ENCODE measurements at regions not wholly inside any gene's neighbourhood (a gene's known extent, or its start where the extent isn't known, plus 50 kb on each side); places are given as distances from the start of the nearest gene placed in this dataset.

- no peak for TF ChIP-seq CTCF (IDR thresholded peaks at IDR 0.05)
- no peak for TF ChIP-seq ATOH8 (CRISPR knock-in tag; IDR thresholded peaks at IDR 0.05; ENCODE audit: low read depth)
- TF ChIP-seq CBX8 (IDR thresholded peaks at IDR 0.05): no peak
- TF ChIP-seq ZSCAN20 (CRISPR knock-in tag; IDR thresholded peaks at IDR 0.05): no peak
- TF ChIP-seq HOXB5 (CRISPR knock-in tag; IDR thresholded peaks at IDR 0.05): no peak
- no peak for TF ChIP-seq RNF2 (IDR thresholded peaks at IDR 0.05; ENCODE audit: borderline replicate concordance, low read depth)
- TF ChIP-seq HEYL (CRISPR knock-in tag; IDR thresholded peaks at IDR 0.05): no peak
These were observed 375.2 kb downstream of the TRIB2 start (continued) for GRCh38 chr2:13091861-13092378.

DNA sequence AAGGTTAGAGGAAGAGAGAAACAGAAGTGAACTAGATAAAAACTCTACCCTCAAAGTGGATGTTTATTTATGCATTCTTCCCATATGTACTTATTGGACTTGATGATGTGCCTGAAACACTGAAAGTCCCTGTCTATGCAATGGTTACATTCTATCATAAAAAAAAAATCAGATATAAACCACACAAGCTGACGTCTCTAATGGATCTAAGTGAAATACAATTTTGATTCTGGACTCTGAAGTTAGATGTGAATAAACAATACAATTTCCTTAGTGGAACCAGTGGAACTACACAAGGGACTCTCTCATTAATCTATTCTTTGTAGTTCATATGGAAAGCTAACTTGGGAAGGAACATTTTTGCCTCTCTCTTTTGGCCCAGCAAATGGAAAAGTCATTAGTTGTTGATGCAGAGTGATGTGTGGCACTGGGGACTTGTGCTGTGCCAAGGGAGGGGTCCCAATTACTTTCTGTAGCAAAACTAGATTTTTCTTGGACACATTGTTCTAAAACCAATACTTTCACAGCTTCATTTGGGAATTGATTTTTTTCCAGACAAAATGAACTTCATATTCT is 376.8 kb downstream of the TRIB2 start:
- Histone ChIP-seq H3K27ac (no peak overlapping the region), H3K4me3 (no peak overlapping the region), H3K9me3 (0 out of 3 replicates have a peak, but pooled peaks cover under 1% of the 10 kb centered on the region), H3K4me2 (no peak overlapping the region), H3K4me1 (no peaks in the 10 kb centered on the region)
- no peak for ATAC-seq
- ChIA-PET POLR2A (no interaction called here), CTCF (no interaction called here)
- WGBS (ENCODE audit: missing lambda C conversion rate): 2% methylated on average over 1 of the region's 1 CpG
- DNase-seq (ENCODE audit: low read depth in 1 of 2, low spot score in 1 of 2): no peak
- TF ChIP-seq CHD4 (IDR thresholded peaks at IDR 0.05; ENCODE audit: borderline replicate concordance): no peak
- TF ChIP-seq NPAS2 (CRISPR knock-in tag; IDR thresholded peaks at IDR 0.05; ENCODE audit: borderline replicate concordance): no peak
- no peak for TF ChIP-seq EP300 (IDR thresholded peaks at IDR 0.05)
- no peak for TF ChIP-seq RARB (CRISPR knock-in tag; IDR thresholded peaks at IDR 0.05)
- no peak for TF ChIP-seq EHF (CRISPR knock-in tag; IDR thresholded peaks at IDR 0.05)
- TF ChIP-seq GATA3 (IDR thresholded peaks at IDR 0.05; ENCODE audit: borderline replicate concordance): no peak
- TF ChIP-seq HEYL (CRISPR knock-in tag; IDR thresholded peaks at IDR 0.05): no peak
- no peak for TF ChIP-seq KDM1A (IDR thresholded peaks at IDR 0.05; ENCODE audit: low read depth)
- TF ChIP-seq ZC3H11A (IDR thresholded peaks at IDR 0.05): no peak
- TF ChIP-seq SREBF2 (IDR thresholded peaks at IDR 0.05): no peak
- TF ChIP-seq JUN (IDR thresholded peaks at IDR 0.05): no peak
- TF ChIP-seq TFCP2L1 (CRISPR knock-in tag; IDR thresholded peaks at IDR 0.05): no peak
- TF ChIP-seq CTCF (IDR thresholded peaks at IDR 0.05): no peak
- TF ChIP-seq HOXB13 (CRISPR knock-in tag; IDR thresholded peaks at IDR 0.05; ENCODE audit: low read depth): no peak
- TF ChIP-seq PHF8 (IDR thresholded peaks at IDR 0.05; ENCODE audit: borderline replicate concordance, low read depth): no peak
- TF ChIP-seq ELK1 (IDR thresholded peaks at IDR 0.05; ENCODE audit: low read depth, low read length): no peak
- TF ChIP-seq ZSCAN20 (CRISPR knock-in tag; IDR thresholded peaks at IDR 0.05): no peak
- TF ChIP-seq RAD21 (conservative IDR thresholded peaks at IDR 0.05 in 1 of 2, IDR thresholded peaks at IDR 0.05 in 1 of 2): no peak
- no peak for FAIRE-seq

All from A549 (cell line).